ENCODE measurements at regions not wholly inside any gene's neighbourhood (a gene's known extent, or its start where the extent isn't known, plus 50 kb on each side); places are given as distances from the start of the nearest gene placed in this dataset.
"Not testable (repeated sequence)": the region's sequence is repeated elsewhere in the genome, so short reads cannot be mapped to it uniquely, and the experiment has no call there.

- no peak for DNase-seq (ENCODE audit: low read depth in 2 of 2)
Measured at GRCh38 chr3:109803274-109803673, 465.9 kb upstream of the DPPA4 start.

- DNase-seq (ENCODE audit: low read depth in 2 of 2): no peak
Measured at GRCh38 chr3:109804697-109805096, 467.4 kb upstream of the DPPA4 start.

GRCh38 chr3:109806929-109807328 lies 469.6 kb upstream of the DPPA4 start:
- peak; percentile 62 to 81 for DNase-seq (ENCODE audit: low read depth in 2 of 2)

GRCh38 chr3:109809513-109809912 lies 472.2 kb upstream of the DPPA4 start:
- no peak for DNase-seq (ENCODE audit: low read depth in 2 of 2)

- DNase-seq (ENCODE audit: low read depth in 2 of 2): no peak
Measured at GRCh38 chr3:109818081-109818480, 480.7 kb upstream of the DPPA4 start.

GRCh38 chr3:109819734-109820133 lies 482.4 kb upstream of the DPPA4 start:
- no peak for DNase-seq (ENCODE audit: low read depth in 2 of 2)

- no peak for DNase-seq (ENCODE audit: low read depth in 2 of 2)
Measured at GRCh38 chr3:109825971-109826810, 488.8 kb upstream of the DPPA4 start.

GRCh38 chr3:109831403-109831802 lies 494.1 kb upstream of the DPPA4 start:
- no peak for DNase-seq (ENCODE audit: low read depth in 2 of 2)

- no peak for DNase-seq (ENCODE audit: low read depth in 2 of 2)
Measured at GRCh38 chr3:109835958-109836357, 498.6 kb upstream of the DPPA4 start.

- no peak for DNase-seq (ENCODE audit: low read depth in 2 of 2)
Measured at GRCh38 chr3:109851854-109852253, 514.5 kb upstream of the DPPA4 start.

GRCh38 chr3:109852283-109852682 lies 514.9 kb upstream of the DPPA4 start:
- no peak for DNase-seq (ENCODE audit: low read depth in 2 of 2)

GRCh38 chr3:109853077-109853731 lies 515.9 kb upstream of the DPPA4 start:
- no peak for DNase-seq (ENCODE audit: low read depth in 2 of 2)

- DNase-seq (ENCODE audit: low read depth in 2 of 2): no peak
Measured at GRCh38 chr3:109863701-109864100, 526.4 kb upstream of the DPPA4 start.

- no peak for DNase-seq (ENCODE audit: low read depth in 2 of 2)
Measured at GRCh38 chr3:109864452-109864851, 527.1 kb upstream of the DPPA4 start.

- no peak for DNase-seq (ENCODE audit: low read depth in 2 of 2)
Measured at GRCh38 chr3:109869586-109869985, 532.2 kb upstream of the DPPA4 start.

GRCh38 chr3:109874896-109875708 lies 537.8 kb upstream of the DPPA4 start:
- DNase-seq (ENCODE audit: low read depth in 2 of 2): no peak

- not testable (repeated sequence) for DNase-seq (ENCODE audit: low read depth in 2 of 2)
Measured at GRCh38 chr3:109877616-109878015, 540.3 kb upstream of the DPPA4 start.

GRCh38 chr3:109882144-109882543 lies 544.8 kb upstream of the DPPA4 start:
- DNase-seq (ENCODE audit: low read depth in 2 of 2): no peak

GRCh38 chr3:109887293-109887692 lies 549.9 kb upstream of the DPPA4 start:
- DNase-seq (ENCODE audit: low read depth in 2 of 2): no peak

GRCh38 chr3:109888026-109888425 lies 550.7 kb upstream of the DPPA4 start:
- DNase-seq (ENCODE audit: low read depth in 2 of 2): no peak

- no peak for DNase-seq (ENCODE audit: low read depth in 2 of 2)
Measured at GRCh38 chr3:109897734-109898133, 560.4 kb upstream of the DPPA4 start.

GRCh38 chr3:109899925-109900324 lies 562.6 kb upstream of the DPPA4 start:
- DNase-seq (ENCODE audit: low read depth in 2 of 2): no peak
